Ascending aorta (tissue), 2 donors: ENCODE measurements at regions not wholly inside any gene's neighbourhood (a gene's known extent, or its start where the extent isn't known, plus 50 kb on each side); places are given as distances from the start of the nearest gene placed in this dataset.

ENCODE experiments used
- DNase-seq, 2 donors: peaks; one replicate each; pipeline ENCODE4 v3.0.0-alpha.2; 2019; ENCODE audit warnings: low spot score in 2 of 2
- H3K27ac ChIP-seq, 2 donors: fragments of 200-600 bp; sonication (generic); one replicate each; pipeline ENCODE4 v1.5.1; 2016 to 2017; ENCODE audit warnings: mild to moderate bottlenecking in 1 of 2
- H3K27me3 ChIP-seq: fragments of 200-600 bp; sonication (generic); one replicate; pipeline ENCODE4 v1.5.1; 2017
- H3K36me3 ChIP-seq, 2 donors: fragments of 200-600 bp; sonication (generic); one replicate each; pipeline ENCODE4 v1.5.1; 2016
- H3K4me1 ChIP-seq, 2 donors: fragments of 200-600 bp; sonication (generic); one replicate each; pipeline ENCODE4 v1.5.1; 2016 to 2017; ENCODE audit warnings: mild to moderate bottlenecking in 1 of 2
- H3K4me3 ChIP-seq, 2 donors: fragments of 200-600 bp; sonication (generic); one replicate each; pipeline ENCODE4 v1.5.1; 2016 to 2017; ENCODE audit warnings: mild to moderate bottlenecking in 1 of 2
- H3K9me3 ChIP-seq, 2 donors: fragments of 200-600 bp; sonication (generic); one replicate each; pipeline ENCODE4 v1.5.1; 2016
- intact Hi-C: fragments of 100-400 bp; cut with DNase I; formaldehyde crosslinking; loops from one replicate; pipeline ENCODE4 v1.15.1; 2023
- TF ChIP-seq, protein P1 (sequence below), 3 experiments: fragments of 200-600 bp in 2 of 3; fragments of 450-650 bp in 1 of 3; sonication (generic) in 2 of 3; IDR thresholded peaks; one replicate each; pipeline ENCODE4 v1.5.1; 2016 to 2019; ENCODE audit warnings: antibody characterized with exemption in 3 of 3, mild to moderate bottlenecking in 1 of 3, moderate library complexity in 1 of 3

DNA sequence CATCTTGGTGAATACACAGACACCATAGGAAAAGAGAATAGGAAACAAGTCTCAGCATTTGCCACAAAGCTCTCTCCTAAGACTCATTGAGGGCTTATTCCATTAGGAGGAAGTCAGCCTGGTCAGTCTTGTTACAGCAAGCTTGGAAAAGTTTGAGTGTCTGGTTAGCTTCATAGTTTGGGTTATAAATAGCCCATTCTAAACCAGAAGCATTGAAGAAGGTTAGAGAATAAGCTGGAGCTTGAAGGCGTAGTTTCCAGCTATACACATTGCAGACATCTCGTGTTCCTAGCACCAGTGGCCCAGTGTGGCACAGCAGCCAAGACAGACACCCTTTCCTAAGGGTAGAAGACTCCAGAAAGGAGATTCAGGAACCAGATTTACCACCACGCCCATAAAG is 168.8 kb upstream of the RBM19 start:
- H3K27ac ChIP-seq, result no peak overlapping the region
- H3K9me3 ChIP-seq, result no peaks in the 10 kb centered on the region
- DNase-seq, result no peak
- H3K36me3 ChIP-seq, result no peaks in the 10 kb centered on the region
- H3K27me3 ChIP-seq, result no peaks in the 10 kb centered on the region
- TF ChIP-seq, protein P1, sequence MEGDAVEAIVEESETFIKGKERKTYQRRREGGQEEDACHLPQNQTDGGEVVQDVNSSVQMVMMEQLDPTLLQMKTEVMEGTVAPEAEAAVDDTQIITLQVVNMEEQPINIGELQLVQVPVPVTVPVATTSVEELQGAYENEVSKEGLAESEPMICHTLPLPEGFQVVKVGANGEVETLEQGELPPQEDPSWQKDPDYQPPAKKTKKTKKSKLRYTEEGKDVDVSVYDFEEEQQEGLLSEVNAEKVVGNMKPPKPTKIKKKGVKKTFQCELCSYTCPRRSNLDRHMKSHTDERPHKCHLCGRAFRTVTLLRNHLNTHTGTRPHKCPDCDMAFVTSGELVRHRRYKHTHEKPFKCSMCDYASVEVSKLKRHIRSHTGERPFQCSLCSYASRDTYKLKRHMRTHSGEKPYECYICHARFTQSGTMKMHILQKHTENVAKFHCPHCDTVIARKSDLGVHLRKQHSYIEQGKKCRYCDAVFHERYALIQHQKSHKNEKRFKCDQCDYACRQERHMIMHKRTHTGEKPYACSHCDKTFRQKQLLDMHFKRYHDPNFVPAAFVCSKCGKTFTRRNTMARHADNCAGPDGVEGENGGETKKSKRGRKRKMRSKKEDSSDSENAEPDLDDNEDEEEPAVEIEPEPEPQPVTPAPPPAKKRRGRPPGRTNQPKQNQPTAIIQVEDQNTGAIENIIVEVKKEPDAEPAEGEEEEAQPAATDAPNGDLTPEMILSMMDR (IDR thresholded peaks at IDR 0.05), result no peak
- H3K4me3 ChIP-seq, result no peak overlapping the region
- no peaks in the 10 kb centered on the region for H3K4me1 ChIP-seq
- intact Hi-C loops, result no loop called here

DNA sequence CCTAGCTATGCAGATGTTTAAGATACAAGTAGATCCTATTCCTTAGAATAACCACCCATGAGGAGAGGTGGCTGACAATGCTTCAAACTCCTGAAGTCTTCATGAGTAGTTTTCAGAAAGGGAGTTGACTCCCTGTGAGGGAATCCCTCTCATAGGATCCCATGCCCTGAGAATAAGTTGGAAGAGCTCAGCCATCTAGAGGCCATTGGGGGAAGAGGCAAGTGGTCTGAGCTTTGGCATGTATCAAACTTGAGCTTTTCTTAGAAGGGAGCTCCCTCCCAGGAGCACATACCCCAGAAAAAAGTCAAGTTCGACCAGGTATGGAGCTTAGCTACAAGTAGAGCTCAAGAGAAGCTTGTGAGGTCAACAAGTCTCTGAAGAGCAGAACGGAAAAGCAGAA is 165.7 kb upstream of the RBM19 start:
- no peak for DNase-seq
- H3K4me3 ChIP-seq, result no peak overlapping the region
- H3K9me3 ChIP-seq, result no peaks in the 10 kb centered on the region
- H3K4me1 ChIP-seq, result no peaks in the 10 kb centered on the region
- TF ChIP-seq, protein P1 (IDR thresholded peaks at IDR 0.05), result no peak
- no peaks in the 10 kb centered on the region for H3K27me3 ChIP-seq
- no peaks in the 10 kb centered on the region for H3K36me3 ChIP-seq
- intact Hi-C loops, result no loop called here
- no peak overlapping the region for H3K27ac ChIP-seq

DNA sequence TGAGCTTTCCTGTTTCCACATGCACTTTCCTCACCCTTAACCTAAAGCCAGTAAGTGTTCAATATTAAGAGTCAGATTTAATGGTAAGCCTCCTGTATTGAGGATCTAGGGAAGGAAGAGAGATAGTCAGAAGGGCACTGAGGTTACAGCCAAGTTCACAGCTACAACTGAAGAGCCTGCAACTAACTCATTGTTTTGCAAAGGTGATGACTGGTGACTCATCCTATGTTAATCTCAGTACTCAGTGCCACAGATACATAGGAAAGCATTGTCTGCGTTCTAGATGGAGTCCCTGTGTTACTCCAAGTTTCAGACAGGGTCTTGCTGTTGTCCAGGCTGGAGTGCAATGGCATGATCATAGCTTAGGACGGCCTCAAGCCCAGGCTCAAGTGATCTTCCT is 157.0 kb upstream of the RBM19 start:
- no peaks in the 10 kb centered on the region for H3K4me1 ChIP-seq
- intact Hi-C loops, result no loop called here
- TF ChIP-seq, protein P1 (IDR thresholded peaks at IDR 0.05), result no peak

DNA sequence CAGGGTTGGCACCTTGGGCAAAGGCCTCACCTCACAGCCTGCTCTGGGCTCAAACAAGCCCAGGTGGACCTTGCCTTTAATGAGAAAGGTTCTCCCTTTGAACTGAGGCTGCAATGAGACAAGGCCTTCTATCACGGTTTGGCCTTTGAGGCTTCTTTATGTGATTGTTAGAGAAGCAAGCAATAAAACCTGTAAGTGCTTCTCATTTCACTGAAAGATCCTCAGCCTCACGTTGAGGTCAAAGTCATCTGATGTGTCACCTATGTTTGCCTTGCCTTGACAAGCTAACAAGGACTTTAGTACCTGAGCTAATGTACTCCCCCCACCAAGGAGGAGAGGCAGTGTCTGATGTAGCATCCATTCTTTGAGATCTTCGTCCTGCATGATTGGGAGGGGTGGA is 155.9 kb upstream of the RBM19 start:
- Histone ChIP-seq H3K4me1 (no peaks in the 10 kb centered on the region), H3K27ac (no peak overlapping the region), H3K27me3 (no peaks in the 10 kb centered on the region), H3K36me3 (no peaks in the 10 kb centered on the region), H3K4me3 (no peak overlapping the region), H3K9me3 (no peaks in the 10 kb centered on the region)
- TF ChIP-seq, protein P1 (IDR thresholded peaks at IDR 0.05), result no peak
- DNase-seq, result no peak
- intact Hi-C loops, result no loop called here

More for the DNA sequence above, 157.0 kb upstream of the RBM19 start:
- Histone ChIP-seq H3K27me3 (no peaks in the 10 kb centered on the region), H3K4me3 (no peak overlapping the region), H3K36me3 (no peaks in the 10 kb centered on the region), H3K27ac (no peak overlapping the region), H3K9me3 (no peaks in the 10 kb centered on the region)
- DNase-seq, result no peak

DNA sequence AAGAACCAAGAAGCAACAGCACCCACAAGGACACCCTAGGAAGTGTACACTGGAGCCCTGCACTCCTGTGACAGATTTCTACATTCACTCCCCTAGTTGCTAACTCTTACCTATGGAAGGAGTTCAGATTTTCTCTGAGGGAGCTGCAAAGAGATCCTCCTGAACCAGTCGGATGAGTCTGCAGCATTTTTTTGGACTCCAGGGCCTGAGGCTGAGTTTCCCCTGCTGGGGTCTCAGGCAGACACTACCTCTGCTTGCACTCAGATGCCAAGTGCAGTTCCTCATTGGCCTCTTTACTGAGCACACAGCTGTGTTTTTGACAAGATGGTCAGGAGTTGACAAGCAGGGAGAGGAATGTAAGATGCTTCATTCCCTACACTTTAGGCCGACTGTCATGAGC is 153.2 kb upstream of the RBM19 start:
- no peak for DNase-seq
- no peaks in the 10 kb centered on the region for H3K27me3 ChIP-seq
- intact Hi-C loops, result no loop called here
- H3K4me3 ChIP-seq, result no peak overlapping the region
- no peaks in the 10 kb centered on the region for H3K36me3 ChIP-seq
- H3K27ac ChIP-seq, result no peak overlapping the region
- no peaks in the 10 kb centered on the region for H3K9me3 ChIP-seq
- TF ChIP-seq, protein P1 (IDR thresholded peaks at IDR 0.05), result no peak
- H3K4me1 ChIP-seq, result no peaks in the 10 kb centered on the region

DNA sequence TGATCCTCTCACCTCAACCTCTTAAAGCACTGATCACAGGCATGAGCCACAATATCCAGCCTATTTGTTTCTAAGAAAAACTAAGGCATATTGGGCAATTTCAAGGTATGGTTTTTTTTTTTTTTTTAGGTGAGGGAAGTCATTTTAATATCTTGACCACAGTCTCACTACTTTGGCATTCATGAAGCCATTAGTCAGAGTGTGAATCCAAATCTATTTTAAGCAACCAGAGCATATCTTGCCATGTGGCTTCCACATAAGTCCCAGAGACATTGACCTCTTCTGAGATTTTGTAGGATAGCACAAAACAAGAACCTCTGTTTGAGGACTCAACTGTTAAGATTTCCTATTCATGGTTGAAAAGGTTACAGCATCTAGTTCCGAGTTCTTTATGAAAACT is 130.3 kb upstream of the RBM19 start:
- Histone ChIP-seq H3K4me3 (no peak overlapping the region), H3K27me3 (no peaks in the 10 kb centered on the region), H3K4me1 (no peaks in the 10 kb centered on the region), H3K9me3 (no peaks in the 10 kb centered on the region), H3K27ac (no peak overlapping the region), H3K36me3 (no peaks in the 10 kb centered on the region)
- intact Hi-C loops, result no loop called here
- TF ChIP-seq, protein P1 (IDR thresholded peaks at IDR 0.05), result no peak
- DNase-seq, result no peak
